ENCODE measurements at regions not wholly inside any gene's neighbourhood (a gene's known extent, or its start where the extent isn't known, plus 50 kb on each side); places are given as distances from the start of the nearest gene placed in this dataset.
"Not testable (repeated sequence)": the region's sequence is repeated elsewhere in the genome, so short reads cannot be mapped to it uniquely, and the experiment has no call there.

GRCh38 chrY:20891440-20892160, 135.7 kb downstream of the RPS4Y2 start:
- TF ChIP-seq POLR2A (IDR thresholded peaks at IDR 0.05; ENCODE audit: low read depth, low read length) (no peak), POU2F2 (IDR thresholded peaks at IDR 0.05; ENCODE audit: low read depth, low read length) (no peak), SPI1 (IDR thresholded peaks at IDR 0.05; ENCODE audit: low read depth, low read length) (no peak), TAF1 (IDR thresholded peaks at IDR 0.05; ENCODE audit: low read depth, low read length) (no peak), PAX5 (IDR thresholded peaks at IDR 0.05; ENCODE audit: insufficient read depth, low read length, severe bottlenecking) (no peak), POLR2AphosphoS5 (IDR thresholded peaks at IDR 0.05; ENCODE audit: low read depth, low read length) (no peak)
- no peak for DNase-seq (ENCODE audit: insufficient read length, low spot score)
- FAIRE-seq, result peak; percentile 60

- DNase-seq (ENCODE audit: insufficient read length, low spot score); FAIRE-seq: not testable (repeated sequence)
These were observed 169.6 kb downstream of the RPS4Y2 start for GRCh38 chrY:20925350-20926091.

GRCh38 chrY:20929691-20930342, 173.9 kb downstream of the RPS4Y2 start:
- FAIRE-seq (no peak), DNase-seq (ENCODE audit: insufficient read length, low spot score) (no peak)
- TF ChIP-seq POU2F2 (IDR thresholded peaks at IDR 0.05; ENCODE audit: low read depth, low read length) (no peak), SPI1 (IDR thresholded peaks at IDR 0.05; ENCODE audit: low read depth, low read length) (no peak), POLR2AphosphoS5 (IDR thresholded peaks at IDR 0.05; ENCODE audit: low read depth, low read length) (no peak), PAX5 (IDR thresholded peaks at IDR 0.05; ENCODE audit: insufficient read depth, low read length, severe bottlenecking) (no peak), POLR2A (IDR thresholded peaks at IDR 0.05; ENCODE audit: low read depth, low read length) (no peak), TAF1 (IDR thresholded peaks at IDR 0.05; ENCODE audit: low read depth, low read length) (no peak)

- TF ChIP-seq SPI1 (IDR thresholded peaks at IDR 0.05; ENCODE audit: low read depth, low read length), result 0 out of 2 replicates have a peak, but pooled peaks have one; percentile 1
- DNase-seq (ENCODE audit: insufficient read length, low spot score); FAIRE-seq: not testable (repeated sequence)
These were observed 180.9 kb downstream of the RPS4Y2 start for GRCh38 chrY:20936709-20937251.

GRCh38 chrY:20961512-20961911, 205.6 kb downstream of the RPS4Y2 start:
- TF ChIP-seq PAX5 (IDR thresholded peaks at IDR 0.05; ENCODE audit: insufficient read depth, low read length, severe bottlenecking), result no peak
- no peak for TF ChIP-seq POLR2AphosphoS5 (IDR thresholded peaks at IDR 0.05; ENCODE audit: low read depth, low read length)
- no peak for TF ChIP-seq SPI1 (IDR thresholded peaks at IDR 0.05; ENCODE audit: low read depth, low read length)
- DNase-seq (ENCODE audit: insufficient read length, low spot score), result no peak
- peak; percentile 9 for FAIRE-seq

GRCh38 chrY:20967828-20968227, 211.9 kb downstream of the RPS4Y2 start:
- no peak for DNase-seq (ENCODE audit: insufficient read length, low spot score)
- FAIRE-seq, result no peak
- TF ChIP-seq POLR2A (IDR thresholded peaks at IDR 0.05; ENCODE audit: low read depth, low read length), result no peak
- no peak for TF ChIP-seq POU2F2 (IDR thresholded peaks at IDR 0.05; ENCODE audit: low read depth, low read length)
- no peak for TF ChIP-seq SPI1 (IDR thresholded peaks at IDR 0.05; ENCODE audit: low read depth, low read length)
- no peak for TF ChIP-seq TAF1 (IDR thresholded peaks at IDR 0.05; ENCODE audit: low read depth, low read length)
- no peak for TF ChIP-seq POLR2AphosphoS5 (IDR thresholded peaks at IDR 0.05; ENCODE audit: low read depth, low read length)
- TF ChIP-seq PAX5 (IDR thresholded peaks at IDR 0.05; ENCODE audit: insufficient read depth, low read length, severe bottlenecking), result no peak

GRCh38 chrY:20968237-20968636, 212.3 kb downstream of the RPS4Y2 start:
- FAIRE-seq, result no peak
- no peak for TF ChIP-seq POLR2A (IDR thresholded peaks at IDR 0.05; ENCODE audit: low read depth, low read length)
- no peak for TF ChIP-seq TAF1 (IDR thresholded peaks at IDR 0.05; ENCODE audit: low read depth, low read length)
- TF ChIP-seq SPI1 (IDR thresholded peaks at IDR 0.05; ENCODE audit: low read depth, low read length), result no peak
- no peak for TF ChIP-seq PAX5 (IDR thresholded peaks at IDR 0.05; ENCODE audit: insufficient read depth, low read length, severe bottlenecking)
- TF ChIP-seq POLR2AphosphoS5 (IDR thresholded peaks at IDR 0.05; ENCODE audit: low read depth, low read length), result no peak
- TF ChIP-seq POU2F2 (IDR thresholded peaks at IDR 0.05; ENCODE audit: low read depth, low read length), result no peak
- DNase-seq (ENCODE audit: insufficient read length, low spot score), result no peak

- DNase-seq (ENCODE audit: insufficient read length, low spot score) (no peak), FAIRE-seq (no peak)
- TF ChIP-seq PAX5 (IDR thresholded peaks at IDR 0.05; ENCODE audit: insufficient read depth, low read length, severe bottlenecking) (no peak), POLR2AphosphoS5 (IDR thresholded peaks at IDR 0.05; ENCODE audit: low read depth, low read length) (no peak), POU2F2 (IDR thresholded peaks at IDR 0.05; ENCODE audit: low read depth, low read length) (no peak), POLR2A (IDR thresholded peaks at IDR 0.05; ENCODE audit: low read depth, low read length) (no peak), TAF1 (IDR thresholded peaks at IDR 0.05; ENCODE audit: low read depth, low read length) (no peak), SPI1 (IDR thresholded peaks at IDR 0.05; ENCODE audit: low read depth, low read length) (no peak)
These were observed 215.5 kb downstream of the RPS4Y2 start for GRCh38 chrY:20971371-20971770.

- no peak for TF ChIP-seq POU2F2 (IDR thresholded peaks at IDR 0.05; ENCODE audit: low read depth, low read length)
- TF ChIP-seq TAF1 (IDR thresholded peaks at IDR 0.05; ENCODE audit: low read depth, low read length), result no peak
- DNase-seq (ENCODE audit: insufficient read length, low spot score), result no peak
- FAIRE-seq, result no peak
These were observed 230.1 kb downstream of the RPS4Y2 start for GRCh38 chrY:20986037-20986436.

GRCh38 chrY:20990123-20990522, 234.2 kb downstream of the RPS4Y2 start:
- FAIRE-seq (peak; percentile 38), DNase-seq (ENCODE audit: insufficient read length, low spot score) (no peak)
- TF ChIP-seq POLR2A (IDR thresholded peaks at IDR 0.05; ENCODE audit: low read depth, low read length) (no peak), TAF1 (IDR thresholded peaks at IDR 0.05; ENCODE audit: low read depth, low read length) (no peak), SPI1 (IDR thresholded peaks at IDR 0.05; ENCODE audit: low read depth, low read length) (no peak), POU2F2 (IDR thresholded peaks at IDR 0.05; ENCODE audit: low read depth, low read length) (no peak), PAX5 (IDR thresholded peaks at IDR 0.05; ENCODE audit: insufficient read depth, low read length, severe bottlenecking) (no peak), POLR2AphosphoS5 (IDR thresholded peaks at IDR 0.05; ENCODE audit: low read depth, low read length) (no peak)
